NCI-H2196 treated with DMSO at 0.1 percent for 48 hours (cell line): ENCODE measurements at regions not wholly inside any gene's neighbourhood (a gene's known extent, or its start where the extent isn't known, plus 50 kb on each side); places are given as distances from the start of the nearest gene placed in this dataset.
"Not testable (repeated sequence)": the region's sequence is repeated elsewhere in the genome, so short reads cannot be mapped to it uniquely, and the experiment has no call there.

Source experiments
- DNase-seq: peaks from one replicate; lab custom pipeline; 2025; ENCODE audit not compliant: unreplicated experiment; lab: John Stamatoyannopoulos, UW

GRCh38 chr14:30356438-30357202 lies 202.3 kb upstream of the G2E3 start:
- DNase-seq = no peak

DNA sequence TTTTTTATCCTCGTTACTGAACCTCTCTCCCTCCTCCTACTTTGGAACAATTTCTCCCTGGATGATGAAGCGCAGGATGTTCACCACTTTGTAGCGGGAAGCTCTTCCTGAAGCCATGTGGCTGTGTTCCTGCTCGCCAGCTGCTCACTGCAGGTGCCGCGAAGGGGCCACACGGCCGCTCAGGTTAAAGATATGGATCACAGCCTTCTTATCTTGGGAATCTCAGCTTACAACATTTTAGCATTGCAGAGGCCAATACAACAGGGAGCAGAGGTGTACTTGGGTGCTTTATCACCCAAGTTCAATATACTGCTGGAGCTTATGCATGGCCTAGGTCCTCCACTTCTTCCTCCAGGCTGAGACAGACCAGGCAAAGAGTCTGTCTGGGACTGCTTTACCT lies 201.2 kb upstream of the G2E3 start:
- DNase-seq = no peak

- DNase-seq = no peak
These were observed 196.4 kb upstream of the G2E3 start for GRCh38 chr14:30362369-30363218.

DNA sequence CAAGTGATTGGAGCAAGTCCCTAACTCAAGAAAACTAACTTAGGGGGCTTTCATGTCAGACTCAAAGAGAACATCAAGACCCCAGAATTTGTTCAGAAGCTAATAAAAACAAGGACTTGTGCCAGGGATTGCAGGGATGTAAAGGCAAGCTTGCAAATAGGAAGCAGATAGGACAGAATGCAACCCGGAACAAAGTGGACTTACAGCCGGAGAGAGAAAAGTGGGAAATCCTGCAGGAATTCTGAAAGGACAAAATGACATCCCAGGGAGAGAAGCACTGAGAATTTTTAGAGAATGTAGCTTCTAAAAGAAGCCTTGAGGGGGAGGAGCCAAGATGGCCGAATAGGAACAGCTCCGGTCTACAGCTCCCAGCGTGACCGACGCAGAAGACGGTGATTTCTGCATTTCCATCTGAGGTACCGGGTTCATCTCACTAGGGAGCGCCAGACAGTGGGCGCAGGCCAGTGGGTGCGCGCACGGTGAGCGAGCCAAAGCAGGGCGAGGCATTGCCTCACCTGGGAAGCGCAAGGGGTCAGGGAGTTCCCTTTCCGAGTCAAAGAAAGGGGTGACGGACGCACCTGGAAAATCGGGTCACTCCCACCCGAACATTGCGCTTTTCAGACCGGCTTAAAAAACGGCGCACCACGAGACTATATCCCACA lies 195.6 kb upstream of the G2E3 start:
- not testable (repeated sequence) for DNase-seq

DNA sequence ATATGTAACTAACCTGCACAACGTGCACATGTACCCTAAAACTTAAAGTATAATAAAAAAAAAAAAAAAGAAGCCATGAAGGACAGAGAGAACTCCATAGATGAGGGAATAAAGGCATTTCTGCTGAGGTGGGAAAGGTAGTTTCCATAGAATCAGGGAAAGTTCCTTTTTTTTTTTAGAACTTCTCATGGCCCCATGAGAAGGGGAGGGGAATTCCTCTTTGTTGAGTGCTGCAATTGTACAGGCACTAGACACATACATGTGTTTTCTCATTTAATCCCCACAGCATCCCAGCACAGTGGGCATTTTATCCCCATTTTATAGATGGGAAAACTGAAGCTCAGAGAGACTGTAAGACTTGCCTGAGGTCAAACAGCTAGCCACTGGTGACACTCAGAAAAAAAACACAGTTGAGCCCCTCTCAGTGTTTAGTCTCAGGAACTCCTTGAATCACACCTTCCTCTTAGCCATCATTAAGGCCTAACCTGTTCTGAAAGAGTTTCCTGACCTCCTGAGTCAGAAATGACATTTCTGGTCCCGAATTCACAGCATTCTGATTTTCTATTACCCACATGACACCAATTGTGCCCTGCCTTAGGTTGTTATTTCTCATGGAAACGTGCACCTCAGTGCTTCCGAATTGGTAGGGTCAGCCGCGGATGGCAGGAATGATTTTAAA lies 189.3 kb upstream of the G2E3 start:
- no peak for DNase-seq

DNA sequence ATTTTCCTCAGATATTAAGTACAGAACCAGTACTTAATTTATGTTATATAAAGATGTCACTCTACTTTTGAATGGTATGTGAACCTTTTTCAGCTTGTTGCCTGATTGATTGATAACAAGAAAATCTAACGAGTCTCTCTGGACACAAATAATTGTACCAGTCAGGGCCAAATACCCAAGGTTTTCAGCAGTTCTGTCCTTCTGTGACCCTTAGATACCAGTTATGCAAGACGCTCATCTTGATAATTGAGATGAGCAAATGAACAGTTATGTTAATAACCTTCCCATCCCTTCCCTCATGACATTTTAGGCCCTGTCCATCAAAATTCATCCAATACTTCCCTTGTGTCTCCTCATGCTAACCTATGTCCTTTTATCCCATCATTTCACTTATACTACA lies 185.9 kb upstream of the G2E3 start:
- DNase-seq = no peak

GRCh38 chr14:30373526-30373925 lies 185.4 kb upstream of the G2E3 start:
- DNase-seq = no peak

DNA sequence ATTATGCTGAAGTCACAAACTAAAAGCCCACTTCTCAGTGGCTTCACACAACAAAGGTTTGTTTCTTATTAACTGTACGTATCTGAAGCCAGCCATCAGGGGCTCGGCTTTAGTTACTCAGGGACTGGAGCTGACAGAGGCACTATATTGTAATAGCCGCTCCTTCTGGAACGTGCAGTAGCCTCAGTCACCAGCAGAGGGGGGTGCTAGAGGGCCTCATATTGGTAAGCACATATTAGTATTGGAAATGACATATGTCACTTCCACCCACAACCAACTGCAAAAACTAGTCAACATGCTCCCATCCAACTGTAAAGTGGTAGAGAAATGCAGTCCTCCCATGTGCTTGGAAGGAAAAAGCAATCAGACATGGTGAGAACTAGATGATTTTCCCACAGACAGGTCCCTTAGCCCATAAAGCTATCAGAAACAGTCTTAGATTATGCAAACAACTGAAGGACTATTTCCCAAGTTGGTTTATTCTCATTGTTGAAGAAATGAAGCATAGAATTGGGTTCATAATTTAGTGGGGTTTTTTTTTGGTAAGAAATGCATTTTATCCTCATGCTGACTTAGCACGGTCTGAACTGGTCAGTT lies 183.6 kb upstream of the G2E3 start:
- DNase-seq = no peak

GRCh38 chr14:30381861-30382480 lies 177.0 kb upstream of the G2E3 start:
- no peak for DNase-seq

DNA sequence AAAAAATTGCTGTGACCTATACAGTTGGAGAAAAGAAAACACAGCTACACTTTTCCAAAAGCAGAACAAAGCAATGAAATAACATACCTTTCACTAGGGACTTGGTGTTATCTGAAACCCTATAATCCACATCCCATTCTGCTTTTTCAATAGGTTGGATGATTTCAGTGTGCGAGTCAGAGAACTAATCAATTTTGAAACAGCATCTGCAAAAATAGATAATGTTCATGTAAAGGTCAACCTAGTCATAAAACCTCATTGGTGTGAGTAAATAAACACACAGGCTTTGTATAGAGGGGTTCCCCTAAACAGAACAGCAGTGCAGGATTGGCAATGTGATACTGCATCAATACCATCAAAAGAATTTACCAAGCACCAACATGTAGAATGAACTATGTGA lies 173.0 kb upstream of the G2E3 start:
- DNase-seq = no peak

GRCh38 chr14:30387871-30388270 lies 171.1 kb upstream of the G2E3 start:
- no peak for DNase-seq

GRCh38 chr14:30389134-30389876 lies 169.7 kb upstream of the G2E3 start:
- no peak for DNase-seq

- DNase-seq = no peak
These were observed 169.0 kb upstream of the G2E3 start for GRCh38 chr14:30389877-30390385.

DNA sequence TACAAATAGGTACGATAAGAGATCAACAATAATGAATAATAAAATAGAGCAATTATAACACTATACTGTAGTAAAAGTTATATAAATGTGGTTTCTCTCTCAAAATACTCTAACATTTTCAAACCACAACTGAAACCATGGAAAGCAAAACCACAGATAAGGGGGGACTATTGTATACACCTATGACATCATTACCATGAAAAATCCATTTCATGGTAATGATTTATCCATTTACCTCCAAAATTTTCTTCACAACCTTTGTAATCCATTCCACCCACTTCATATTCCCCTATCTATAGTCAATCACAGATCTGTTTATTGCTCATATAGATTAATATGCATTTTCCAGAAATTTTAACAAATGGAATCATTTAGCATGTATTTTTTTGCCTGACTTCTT lies 163.9 kb upstream of the G2E3 start:
- no peak for DNase-seq

GRCh38 chr14:30402846-30403245 lies 156.1 kb upstream of the G2E3 start:
- DNase-seq = no peak

- DNase-seq = no peak
These were observed 155.2 kb upstream of the G2E3 start for GRCh38 chr14:30403791-30404190.

- DNase-seq = not testable (repeated sequence)
These were observed 149.4 kb upstream of the G2E3 start for GRCh38 chr14:30409508-30410015.

GRCh38 chr14:30410986-30411385 lies 148.0 kb upstream of the G2E3 start:
- DNase-seq = no peak

DNA sequence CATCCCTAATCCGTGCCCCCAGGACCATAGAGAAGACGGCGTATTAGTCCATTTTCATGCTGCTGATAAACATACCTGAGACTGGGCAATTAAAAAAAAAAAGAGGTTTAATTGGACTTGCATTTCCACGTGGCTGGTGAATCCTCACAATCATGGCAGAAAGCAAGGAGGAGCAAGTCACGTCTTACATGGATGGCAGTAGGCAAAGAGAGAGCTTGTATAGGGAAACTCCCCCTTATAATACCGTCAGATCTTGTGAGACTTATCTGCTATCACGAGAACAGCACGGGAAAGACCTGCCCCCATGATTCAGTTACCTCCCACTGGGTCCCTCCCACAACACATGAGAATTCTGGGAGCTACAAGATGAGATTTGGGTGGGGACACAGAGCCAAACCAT lies 145.8 kb upstream of the G2E3 start:
- DNase-seq = not testable (repeated sequence)
